Left ventricle myocardium inferior (tissue), 1 donor: ENCODE measurements at regions not wholly inside any gene's neighbourhood (a gene's known extent, or its start where the extent isn't known, plus 50 kb on each side); places are given as distances from the start of the nearest gene placed in this dataset.
"Not testable (repeated sequence)": the region's sequence is repeated elsewhere in the genome, so short reads cannot be mapped to it uniquely, and the experiment has no call there.

Source experiments
- DNase-seq: peaks from one replicate; pipeline ENCODE4 v3.0.0-alpha.2; 2020
- H3K27ac ChIP-seq: fragments of 200-600 bp; replicated peaks from 2 replicates; pipeline ENCODE4 v1.8.0; 2021
- H3K27me3 ChIP-seq: fragments of 200-600 bp; 2 replicates; pipeline ENCODE4 v1.8.0; 2021; ENCODE audit warnings: low read depth
- H3K36me3 ChIP-seq: fragments of 200-600 bp; 2 replicates; pipeline ENCODE4 v1.8.0; 2021
- H3K4me1 ChIP-seq: fragments of 200-600 bp; 2 replicates; pipeline ENCODE4 v1.8.0; 2021
- H3K4me3 ChIP-seq: fragments of 200-600 bp; 2 replicates; pipeline ENCODE4 v1.8.0; 2021; ENCODE audit warnings: mild to moderate bottlenecking, moderate library complexity
- H3K9me3 ChIP-seq: fragments of 200-600 bp; replicated peaks from 2 replicates; pipeline ENCODE4 v1.8.0; 2021
- CTCF ChIP-seq: fragments of 200-600 bp; IDR thresholded peaks from 2 replicates; pipeline ENCODE4 v1.8.0; 2021; ENCODE audit warnings: antibody characterized with exemption, mild to moderate bottlenecking, borderline replicate concordance
- intact Hi-C: fragments of 100-400 bp; cut with micrococcal nuclease; formaldehyde crosslinking; loops from one replicate; pipeline ENCODE4 v1.11.0; 2022
- donor health status: DM: no; HTN: yes; CAD: no; lungs with severe emphysema.

- DNase-seq = no peak
- intact Hi-C loops = no loop called here
- Histone ChIP-seq H3K27me3 (peaks cover 2% of the 10 kb centered on the region), H3K9me3 (no peaks in the 10 kb centered on the region), H3K4me1 (peaks cover 7% of the 10 kb centered on the region), H3K36me3 (no peaks in the 10 kb centered on the region), H3K4me3 (no peak overlapping the region), H3K27ac (no peak overlapping the region)
- TF ChIP-seq CTCF = no peak
These were observed 98.9 kb downstream of the RTP5 start for GRCh38 chr2:241968417-241968816.

GRCh38 chr2:241969182-241969581 lies 99.7 kb downstream of the RTP5 start:
- H3K4me3 ChIP-seq, DNase-seq, H3K4me1 ChIP-seq, H3K36me3 ChIP-seq, H3K27ac ChIP-seq, intact Hi-C loops, H3K9me3 ChIP-seq, H3K27me3 ChIP-seq: not testable (repeated sequence)

- Histone ChIP-seq H3K4me1 (peaks cover 4% of the 10 kb centered on the region), H3K9me3 (no peaks in the 10 kb centered on the region), H3K36me3 (no peaks in the 10 kb centered on the region), H3K27ac (no peak overlapping the region), H3K4me3 (no peak overlapping the region), H3K27me3 (no peaks in the 10 kb centered on the region)
- TF ChIP-seq CTCF = no peak
- no peak for DNase-seq
- intact Hi-C loops = no loop called here
These were observed 101.2 kb downstream of the RTP5 start for GRCh38 chr2:241970716-241971115.

GRCh38 chr2:241974096-241974495 lies 104.6 kb downstream of the RTP5 start:
- Histone ChIP-seq H3K27ac (no peak overlapping the region), H3K36me3 (no peaks in the 10 kb centered on the region), H3K9me3 (peaks cover 8% of the 10 kb centered on the region), H3K4me1 (no peaks in the 10 kb centered on the region), H3K4me3 (no peak overlapping the region), H3K27me3 (no peaks in the 10 kb centered on the region)
- no peak for DNase-seq
- no peak for TF ChIP-seq CTCF
- intact Hi-C loops = no loop called here

GRCh38 chr2:241974851-241975592 lies 105.5 kb downstream of the RTP5 start:
- Histone ChIP-seq H3K36me3 (no peaks in the 10 kb centered on the region), H3K4me1 (no peaks in the 10 kb centered on the region), H3K27ac (no peak overlapping the region), H3K27me3 (no peaks in the 10 kb centered on the region), H3K9me3 (peaks cover 8% of the 10 kb centered on the region), H3K4me3 (no peak overlapping the region)
- intact Hi-C loops = no loop called here
- TF ChIP-seq CTCF = no peak
- no peak for DNase-seq

- Histone ChIP-seq H3K27ac (no peak overlapping the region), H3K36me3 (no peaks in the 10 kb centered on the region), H3K9me3 (peaks cover 8% of the 10 kb centered on the region), H3K27me3 (no peaks in the 10 kb centered on the region), H3K4me3 (no peak overlapping the region), H3K4me1 (no peaks in the 10 kb centered on the region)
- TF ChIP-seq CTCF = no peak
- no peak for DNase-seq
- intact Hi-C loops = no loop called here
These were observed 106.2 kb downstream of the RTP5 start for GRCh38 chr2:241975593-241976284.
